HG03045 (cell line): ENCODE measurements at regions not wholly inside any gene's neighbourhood (a gene's known extent, or its start where the extent isn't known, plus 50 kb on each side); places are given as distances from the start of the nearest gene placed in this dataset.
"Not testable (repeated sequence)": the region's sequence is repeated elsewhere in the genome, so short reads cannot be mapped to it uniquely, and the experiment has no call there.

Experiments
- ATAC-seq: cut with Tn5 transposase; IDR thresholded peaks from one replicate; pipeline ENCODE4 v1.9.1; 2021; ENCODE audit warnings: mild to moderate bottlenecking, moderate library complexity; ENCODE audit not compliant: unreplicated experiment

- no peak for ATAC-seq
These were observed 146.6 kb downstream of the RNASET2 start for GRCh38 chr6:166809721-166810120.

GRCh38 chr6:166806962-166807757, 149.2 kb downstream of the RNASET2 start:
- ATAC-seq = no peak

- ATAC-seq = no peak
These were observed 150.0 kb downstream of the RNASET2 start for GRCh38 chr6:166806217-166806838.

- no peak for ATAC-seq
These were observed 152.9 kb downstream of the RNASET2 start for GRCh38 chr6:166803471-166803870.

- ATAC-seq = no peak
These were observed 153.9 kb downstream of the RNASET2 start for GRCh38 chr6:166802401-166802800.

- ATAC-seq = no peak
These were observed 156.2 kb downstream of the RNASET2 start for GRCh38 chr6:166800137-166800536.

GRCh38 chr6:166798652-166799051, 157.7 kb downstream of the RNASET2 start:
- ATAC-seq = no peak

GRCh38 chr6:166796610-166797009, 159.7 kb downstream of the RNASET2 start:
- no peak for ATAC-seq

- ATAC-seq = no peak
These were observed 160.5 kb downstream of the RNASET2 start for GRCh38 chr6:166795879-166796278.

GRCh38 chr6:166790808-166791207, 163.8 kb upstream of the RPS6KA2 start:
- ATAC-seq = not testable (repeated sequence)

GRCh38 chr6:166788846-166789529, 161.9 kb upstream of the RPS6KA2 start:
- not testable (repeated sequence) for ATAC-seq

GRCh38 chr6:166786704-166787293, 159.7 kb upstream of the RPS6KA2 start:
- no peak for ATAC-seq

- no peak for ATAC-seq
These were observed 158.1 kb upstream of the RPS6KA2 start for GRCh38 chr6:166785131-166785530.

- ATAC-seq = no peak
These were observed 157.6 kb upstream of the RPS6KA2 start for GRCh38 chr6:166784691-166785090.

- ATAC-seq = no peak
These were observed 155.5 kb upstream of the RPS6KA2 start for GRCh38 chr6:166782520-166782919.

- ATAC-seq = no peak
These were observed 154.3 kb upstream of the RPS6KA2 start for GRCh38 chr6:166781331-166781730.

GRCh38 chr6:166779963-166780683, 153.1 kb upstream of the RPS6KA2 start:
- ATAC-seq = no peak

GRCh38 chr6:166779381-166779780, 152.3 kb upstream of the RPS6KA2 start:
- ATAC-seq = no peak

- no peak for ATAC-seq
These were observed 151.7 kb upstream of the RPS6KA2 start for GRCh38 chr6:166778776-166779175.

- no peak for ATAC-seq
These were observed 151.0 kb upstream of the RPS6KA2 start for GRCh38 chr6:166778046-166778445.

- no peak for ATAC-seq
These were observed 150.1 kb upstream of the RPS6KA2 start for GRCh38 chr6:166777096-166777630.
